H9 (cell line): ENCODE measurements at regions not wholly inside any gene's neighbourhood (a gene's known extent, or its start where the extent isn't known, plus 50 kb on each side); places are given as distances from the start of the nearest gene placed in this dataset.

ENCODE experiments used
- DNase-seq: peaks from one replicate; pipeline ENCODE4 v3.0.0-alpha.2; 2017
- H2AFZ ChIP-seq: one replicate; pipeline ENCODE4 v1.6.1; 2013; ENCODE audit warnings: mild to moderate bottlenecking, low read length, control low read depth, moderate library complexity
- H2AK5ac ChIP-seq: 2 replicates; pipeline ENCODE4 v1.6.1; 2013; ENCODE audit warnings: low read length, control low read depth, mixed read lengths; ENCODE audit not compliant: insufficient read length
- H2BK120ac ChIP-seq: one replicate; pipeline ENCODE4 v1.6.1; 2013; ENCODE audit warnings: low read depth, mild to moderate bottlenecking, low read length, control low read depth, inconsistent platforms; ENCODE audit not compliant: poor library complexity, severe bottlenecking
- H2BK12ac ChIP-seq: 2 replicates; pipeline ENCODE4 v1.6.1; 2013; ENCODE audit warnings: low read length, control low read depth, mixed read lengths, low read depth; ENCODE audit not compliant: insufficient read length
- H2BK15ac ChIP-seq: 2 replicates; pipeline ENCODE4 v1.6.1; 2013; ENCODE audit warnings: low read depth, low read length, control low read depth
- H2BK20ac ChIP-seq: one replicate; pipeline ENCODE4 v1.6.1; 2013; ENCODE audit warnings: low read depth, mild to moderate bottlenecking, low read length, control low read depth, inconsistent platforms; ENCODE audit not compliant: poor library complexity, severe bottlenecking
- H2BK5ac ChIP-seq: 2 replicates; pipeline ENCODE4 v1.6.1; 2013; ENCODE audit warnings: low read length, control low read depth, mixed read lengths; ENCODE audit not compliant: insufficient read length
- H3K14ac ChIP-seq: 2 replicates; pipeline ENCODE4 v1.6.1; 2013; ENCODE audit warnings: low read length, control low read depth; ENCODE audit not compliant: insufficient read depth
- H3K18ac ChIP-seq: 2 replicates; pipeline ENCODE4 v1.6.1; 2013; ENCODE audit warnings: low read depth, mild to moderate bottlenecking, mixed read lengths, low read length, control low read depth; ENCODE audit not compliant: insufficient read length
- H3K23ac ChIP-seq: 2 replicates; pipeline ENCODE4 v1.6.1; 2013; ENCODE audit warnings: low read length, control low read depth, mixed read lengths, low read depth; ENCODE audit not compliant: insufficient read length
- H3K23me2 ChIP-seq: 2 replicates; pipeline ENCODE4 v1.6.1; 2013; ENCODE audit warnings: low read depth, mild to moderate bottlenecking, mixed read lengths, low read length, control low read depth; ENCODE audit not compliant: insufficient read length, poor library complexity, severe bottlenecking
- H3K27ac ChIP-seq: 2 replicates; pipeline ENCODE4 v1.5.1; 2013; ENCODE audit warnings: low read length, control low read depth, mixed read lengths, low read depth; ENCODE audit not compliant: insufficient read length
- H3K27me3 ChIP-seq: 2 replicates; pipeline ENCODE4 v1.6.1; 2013; ENCODE audit warnings: low read length, control low read depth, inconsistent platforms; ENCODE audit not compliant: insufficient read depth
- H3K4ac ChIP-seq: 2 replicates; pipeline ENCODE4 v1.6.1; 2013; ENCODE audit warnings: low read depth, mild to moderate bottlenecking, control low read depth, inconsistent platforms, low read length, moderate library complexity
- H3K4me1 ChIP-seq: 2 replicates; pipeline ENCODE4 v1.6.1; 2013; ENCODE audit warnings: low read length, control low read depth, inconsistent platforms; ENCODE audit not compliant: insufficient read depth
- H3K4me2 ChIP-seq: 2 replicates; pipeline ENCODE4 v1.6.1; 2013; ENCODE audit warnings: low read length, control low read depth, mixed read lengths; ENCODE audit not compliant: insufficient read length, insufficient read depth
- H3K56ac ChIP-seq: 2 replicates; pipeline ENCODE4 v1.6.1; 2013; ENCODE audit warnings: low read depth, mild to moderate bottlenecking, mixed read lengths, low read length, control low read depth; ENCODE audit not compliant: insufficient read length
- H3K79me1 ChIP-seq: 2 replicates; pipeline ENCODE4 v1.6.1; 2013; ENCODE audit warnings: low read depth, mild to moderate bottlenecking, moderate library complexity, low read length, control low read depth, inconsistent platforms; ENCODE audit not compliant: insufficient read depth, poor library complexity, severe bottlenecking
- H3K79me2 ChIP-seq: 2 replicates; pipeline ENCODE4 v1.6.1; 2013; ENCODE audit warnings: low read length, control low read depth, inconsistent platforms; ENCODE audit not compliant: insufficient read depth
- H3K9ac ChIP-seq: 2 replicates; pipeline ENCODE4 v1.6.1; 2013; ENCODE audit warnings: low read length, control low read depth, mixed read lengths; ENCODE audit not compliant: insufficient read length; ENCODE audit errors: extremely low read depth
- H3K9me3 ChIP-seq: one replicate; pipeline ENCODE4 v1.6.1; 2013; ENCODE audit warnings: low read depth, low read length, inconsistent platforms; ENCODE audit not compliant: control insufficient read depth
- H3T11ph ChIP-seq: one replicate; pipeline ENCODE4 v1.6.1; 2013; ENCODE audit warnings: mild to moderate bottlenecking, low read length, control low read depth, inconsistent platforms
- H4K20me1 ChIP-seq: one replicate; pipeline ENCODE4 v1.6.1; 2013; ENCODE audit not compliant: control insufficient read depth, insufficient read length, insufficient read depth
- H4K5ac ChIP-seq: 2 replicates; pipeline ENCODE4 v1.6.1; 2013; ENCODE audit warnings: low read depth, mild to moderate bottlenecking, mixed read lengths, low read length, control low read depth; ENCODE audit not compliant: insufficient read length
- H4K8ac ChIP-seq: replicated peaks from 2 replicates; pipeline ENCODE4 v1.6.1; 2013; ENCODE audit warnings: low read length, control low read depth, mixed read lengths, low read depth; ENCODE audit not compliant: insufficient read length
- H4K91ac ChIP-seq: 2 replicates; pipeline ENCODE4 v1.6.1; 2013; ENCODE audit warnings: low read depth, mild to moderate bottlenecking, moderate library complexity, mixed read lengths, low read length, control low read depth; ENCODE audit not compliant: insufficient read length
- H3K27ac Mint-ChIP-seq, 3 experiments: 2 replicates in 2 of 3; 3 replicates in 1 of 3; pipeline ENCODE4 v1.8.0; 2020 to 2021; ENCODE audit warnings: mixed read lengths in 3 of 3, mild to moderate bottlenecking in 1 of 3, moderate library complexity in 1 of 3
- H3K27me3 Mint-ChIP-seq: 2 replicates; pipeline ENCODE4 v1.8.0; 2021; ENCODE audit warnings: low read depth, mild to moderate bottlenecking, moderate library complexity, mixed read lengths
- H3K36me3 Mint-ChIP-seq, 3 experiments: 2 replicates in 2 of 3; 3 replicates in 1 of 3; pipeline ENCODE4 v1.8.0; 2020 to 2021; ENCODE audit warnings: low read depth in 3 of 3, mixed read lengths in 3 of 3; ENCODE audit not compliant: insufficient read depth in 1 of 3
- H3K4me1 Mint-ChIP-seq, 2 experiments: 2 replicates each; pipeline ENCODE4 v1.8.0; 2020; ENCODE audit warnings: mixed read lengths in 2 of 2
- H3K4me3 Mint-ChIP-seq, 2 experiments: 2 replicates in 1 of 2; 3 replicates in 1 of 2; pipeline ENCODE4 v1.8.0; 2020 to 2021; ENCODE audit warnings: mild to moderate bottlenecking in 2 of 2, mixed read lengths in 2 of 2, moderate library complexity in 1 of 2
- H3K9me3 Mint-ChIP-seq, 2 experiments: 2 replicates in 1 of 2; 3 replicates in 1 of 2; pipeline ENCODE4 v1.8.0; 2020; ENCODE audit warnings: mild to moderate bottlenecking in 2 of 2, mixed read lengths in 2 of 2, moderate library complexity in 1 of 2
- CTCF ChIP-seq: fragments of 200-600 bp; sonication (generic); conservative IDR thresholded peaks from 3 replicates; pipeline ENCODE4 v1.8.0; 2021; ENCODE audit warnings: antibody characterized with exemption, mild to moderate bottlenecking
- WGBS: extraction: QIAGEN DNeasy Blood & Tissue Kit; methylation state at CpG from one replicate; pipeline ENCODE4 v1.1.7; 2013; ENCODE audit warnings: missing lambda C conversion rate, low lambda C conversion rate, mixed read lengths; ENCODE audit not compliant: insufficient read length; ENCODE audit errors: extremely low coverage; 5-methylcytosine and 5-hydroxymethylcytosine counted together

GRCh38 chr3:82495655-82496054, 734.2 kb upstream of the GBE1 start:
- no peaks in the 10 kb centered on the region for H3K4me1 ChIP-seq
- no peak overlapping the region for H3K4me3 Mint-ChIP-seq
- H3K79me2 ChIP-seq: no peaks in the 10 kb centered on the region
- no peak overlapping the region for H3K23ac ChIP-seq
- no peak overlapping the region for H2BK12ac ChIP-seq
- H3K27ac ChIP-seq: no peak overlapping the region
- no peak overlapping the region for H3K56ac ChIP-seq
- no peaks in the 10 kb centered on the region for H3K36me3 Mint-ChIP-seq
- no peak overlapping the region for H2BK15ac ChIP-seq
- H3K27me3 Mint-ChIP-seq: no peaks in the 10 kb centered on the region
- H3K18ac ChIP-seq: no peak overlapping the region
- H4K20me1 ChIP-seq: no peaks in the 10 kb centered on the region
- no peak overlapping the region for H3K4me2 ChIP-seq
- H3K14ac ChIP-seq: no peak overlapping the region
- WGBS: no CpG with 5 or more reads among the region's 2 CpGs
- no peak overlapping the region for H4K91ac ChIP-seq
- no peak overlapping the region for H2AFZ ChIP-seq
- no peak overlapping the region for H3K27ac Mint-ChIP-seq
- no peak overlapping the region for H2BK120ac ChIP-seq
- no peaks in the 10 kb centered on the region for H3K27me3 ChIP-seq
- H4K5ac ChIP-seq: no peak overlapping the region
- no peak for TF ChIP-seq CTCF
- H3K9me3 Mint-ChIP-seq: no peaks in the 10 kb centered on the region
- no peak for DNase-seq
- no peak overlapping the region for H4K8ac ChIP-seq
- H3K23me2 ChIP-seq: no peaks in the 10 kb centered on the region
- no peak overlapping the region for H2BK5ac ChIP-seq
- no peak overlapping the region for H3K4ac ChIP-seq
- no peak overlapping the region for H3K9ac ChIP-seq
- no peaks in the 10 kb centered on the region for H3K9me3 ChIP-seq
- H3K79me1 ChIP-seq: no peaks in the 10 kb centered on the region
- H3K4me1 Mint-ChIP-seq: no peaks in the 10 kb centered on the region
- no peak overlapping the region for H3T11ph ChIP-seq
- no peak overlapping the region for H2BK20ac ChIP-seq
- no peak overlapping the region for H2AK5ac ChIP-seq
